ENCODE measurements at regions not wholly inside any gene's neighbourhood (a gene's known extent, or its start where the extent isn't known, plus 50 kb on each side); places are given as distances from the start of the nearest gene placed in this dataset.

DNA sequence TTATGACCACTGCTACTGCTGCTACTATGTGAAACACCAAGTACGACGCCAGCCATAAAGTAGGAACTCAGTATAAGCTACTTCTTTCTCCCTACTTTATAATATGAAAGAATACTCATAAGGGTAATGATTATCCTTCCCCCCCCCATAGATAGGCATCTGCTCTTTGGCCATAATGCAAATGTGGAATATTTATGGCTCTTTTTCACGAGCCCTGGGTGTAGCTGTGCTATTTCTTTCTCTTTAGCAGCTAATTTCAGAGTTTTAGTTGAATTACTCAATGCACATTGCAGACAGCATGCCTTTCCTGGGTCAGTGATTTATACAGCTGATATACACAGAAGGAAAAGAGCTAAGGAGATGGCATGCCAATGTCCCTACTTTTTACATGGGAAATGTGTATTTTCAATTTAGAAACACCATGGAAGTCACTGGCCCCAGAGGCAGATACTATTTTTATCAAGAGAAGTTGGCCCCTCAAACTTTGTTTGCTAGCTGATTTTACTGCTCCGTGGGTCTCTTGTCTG is 234.1 kb upstream of the KIAA1217 start:
- TF ChIP-seq, protein P1, sequence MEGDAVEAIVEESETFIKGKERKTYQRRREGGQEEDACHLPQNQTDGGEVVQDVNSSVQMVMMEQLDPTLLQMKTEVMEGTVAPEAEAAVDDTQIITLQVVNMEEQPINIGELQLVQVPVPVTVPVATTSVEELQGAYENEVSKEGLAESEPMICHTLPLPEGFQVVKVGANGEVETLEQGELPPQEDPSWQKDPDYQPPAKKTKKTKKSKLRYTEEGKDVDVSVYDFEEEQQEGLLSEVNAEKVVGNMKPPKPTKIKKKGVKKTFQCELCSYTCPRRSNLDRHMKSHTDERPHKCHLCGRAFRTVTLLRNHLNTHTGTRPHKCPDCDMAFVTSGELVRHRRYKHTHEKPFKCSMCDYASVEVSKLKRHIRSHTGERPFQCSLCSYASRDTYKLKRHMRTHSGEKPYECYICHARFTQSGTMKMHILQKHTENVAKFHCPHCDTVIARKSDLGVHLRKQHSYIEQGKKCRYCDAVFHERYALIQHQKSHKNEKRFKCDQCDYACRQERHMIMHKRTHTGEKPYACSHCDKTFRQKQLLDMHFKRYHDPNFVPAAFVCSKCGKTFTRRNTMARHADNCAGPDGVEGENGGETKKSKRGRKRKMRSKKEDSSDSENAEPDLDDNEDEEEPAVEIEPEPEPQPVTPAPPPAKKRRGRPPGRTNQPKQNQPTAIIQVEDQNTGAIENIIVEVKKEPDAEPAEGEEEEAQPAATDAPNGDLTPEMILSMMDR (IDR thresholded peaks at IDR 0.05), result no peak
- TF ChIP-seq POLR2A (IDR thresholded peaks at IDR 0.05), result no peak
